ENCODE measurements at regions not wholly inside any gene's neighbourhood (a gene's known extent, or its start where the extent isn't known, plus 50 kb on each side); places are given as distances from the start of the nearest gene placed in this dataset.

DNA sequence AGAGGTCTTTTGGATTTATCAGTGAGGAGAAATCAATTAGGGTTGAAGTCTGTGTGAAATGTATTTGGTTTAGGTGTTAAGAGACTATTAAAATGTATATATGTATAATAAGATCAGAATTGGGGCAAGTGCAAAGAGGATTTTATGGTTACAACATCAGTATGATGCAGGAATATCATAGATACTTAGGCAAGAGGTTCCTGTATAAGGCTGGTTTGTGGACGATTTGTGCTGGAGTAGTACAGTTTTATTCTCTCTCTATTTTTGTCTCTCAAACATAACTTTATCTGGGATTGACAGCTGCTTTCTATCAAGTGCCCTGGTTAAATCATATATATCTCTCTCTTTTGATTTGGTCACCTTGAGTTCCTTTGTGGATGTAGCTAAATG lies 142.5 kb downstream of the CTH start:
- intact Hi-C loops (cut with micrococcal nuclease), result no loop called here
- H3K4me1 ChIP-seq (replicated peaks in 1 of 2; ENCODE audit: control insufficient read depth in 2 of 2, insufficient read depth in 2 of 2, low read length in 2 of 2), result no peaks in the 10 kb centered on the region
- no peak for DNase-seq (ENCODE audit: extremely low read depth in 1 of 4, low spot score in 3 of 4)

DNA sequence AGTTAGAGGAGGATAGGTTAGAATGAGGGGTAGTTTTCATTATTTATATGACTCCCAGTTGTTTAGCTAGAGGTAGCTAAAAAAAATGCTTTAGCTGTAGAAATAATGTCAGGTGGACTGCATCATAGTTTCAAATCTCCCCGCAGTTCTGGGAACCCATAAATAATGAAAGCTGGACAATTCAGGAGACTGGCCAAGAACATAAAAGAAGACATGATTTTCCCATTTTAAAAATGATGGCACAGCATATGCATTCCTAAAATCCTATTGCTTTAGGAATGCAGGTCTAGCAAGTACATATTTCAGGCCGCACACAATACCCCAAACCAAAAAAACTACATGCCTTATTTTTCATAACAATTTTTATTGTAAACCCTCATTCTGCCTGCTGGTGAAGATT lies 143.3 kb downstream of the CTH start:
- TF ChIP-seq NFE2L1 (tag; IDR thresholded peaks at IDR 0.05; ENCODE audit: borderline replicate concordance, low read depth), result no peak
- no peak for TF ChIP-seq ASH1L (IDR thresholded peaks at IDR 0.05; ENCODE audit: borderline replicate concordance, low read depth, partially characterized antibody)
- TF ChIP-seq, protein P1, sequence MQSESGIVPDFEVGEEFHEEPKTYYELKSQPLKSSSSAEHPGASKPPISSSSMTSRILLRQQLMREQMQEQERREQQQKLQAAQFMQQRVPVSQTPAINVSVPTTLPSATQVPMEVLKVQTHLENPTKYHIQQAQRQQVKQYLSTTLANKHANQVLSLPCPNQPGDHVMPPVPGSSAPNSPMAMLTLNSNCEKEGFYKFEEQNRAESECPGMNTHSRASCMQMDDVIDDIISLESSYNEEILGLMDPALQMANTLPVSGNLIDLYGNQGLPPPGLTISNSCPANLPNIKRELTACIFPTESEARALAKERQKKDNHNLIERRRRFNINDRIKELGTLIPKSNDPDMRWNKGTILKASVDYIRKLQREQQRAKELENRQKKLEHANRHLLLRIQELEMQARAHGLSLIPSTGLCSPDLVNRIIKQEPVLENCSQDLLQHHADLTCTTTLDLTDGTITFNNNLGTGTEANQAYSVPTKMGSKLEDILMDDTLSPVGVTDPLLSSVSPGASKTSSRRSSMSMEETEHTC (IDR thresholded peaks at IDR 0.05), result no peak
- no peak for TF ChIP-seq ZNF785 (CRISPR knock-in tag; IDR thresholded peaks at IDR 0.05)
- no peak for TF ChIP-seq ELF4 (CRISPR knock-in tag; IDR thresholded peaks at IDR 0.05)
- TF ChIP-seq NCOR1 (IDR thresholded peaks at IDR 0.05), result no peak
- no peak for TF ChIP-seq SMARCB1 (IDR thresholded peaks at IDR 0.05; ENCODE audit: insufficient read length, low read depth)
- no peak for TF ChIP-seq ZNF212 (CRISPR knock-in tag; IDR thresholded peaks at IDR 0.05)
- no peak for TF ChIP-seq HIVEP1 (CRISPR knock-in tag; IDR thresholded peaks at IDR 0.05)
- TF ChIP-seq IRF2 (CRISPR knock-in tag; IDR thresholded peaks at IDR 0.05), result no peak
- no peak for TF ChIP-seq MED1 (CRISPR knock-in tag; IDR thresholded peaks at IDR 0.05; ENCODE audit: borderline replicate concordance)
- CTCF ChIA-PET (ENCODE audit: low intra/inter-chr PET ratio), result no interaction called here
- no TSS peak for BruUV-seq (replicated peaks)
- Histone ChIP-seq H3K36me3 (ENCODE audit: control insufficient read depth, insufficient read depth, low read length) (no peaks in the 10 kb centered on the region), H4K20me1 (replicated peaks; ENCODE audit: control insufficient read depth, insufficient read depth, low read length) (no peaks in the 10 kb centered on the region), H3K9me3 (replicated peaks; ENCODE audit: control insufficient read depth, insufficient read depth, low read depth, low read length) (no peaks in the 10 kb centered on the region), H3K9ac (ENCODE audit: insufficient read depth in 1 of 2, low read depth in 2 of 2, low read length in 2 of 2) (no peak overlapping the region), H2AFZ (ENCODE audit: low read depth, low read length) (no peak overlapping the region), H3K4me1 (replicated peaks in 1 of 2; ENCODE audit: control insufficient read depth in 2 of 2, insufficient read depth in 2 of 2, low read length in 2 of 2) (no peaks in the 10 kb centered on the region), H3K4me2 (ENCODE audit: insufficient read depth, low read length) (no peak overlapping the region), H3K79me2 (ENCODE audit: control insufficient read depth, insufficient read depth, low read length) (no peaks in the 10 kb centered on the region), H3K9me1 (ENCODE audit: control insufficient read depth, insufficient read depth, low read length) (no peaks in the 10 kb centered on the region), H3K4me3 (no peak overlapping the region), H3K27me3 (ENCODE audit: control insufficient read depth in 2 of 2, insufficient read depth in 2 of 2, low read length in 2 of 2) (no peaks in the 10 kb centered on the region; a peak in 1 of 5 replicates), H3K27ac (ENCODE audit: extremely low read depth, low read depth, low read length) (no peak overlapping the region)
- intact Hi-C loops (cut with micrococcal nuclease) (no loop called here), in situ Hi-C loops (cut with MboI) (no loop called here)
- WGBS (ENCODE audit: insufficient coverage, low coverage, missing lambda C conversion rate), result 5% methylated on average over 2 of the region's 2 CpGs
- FAIRE-seq (no peak), ATAC-seq (no peak), DNase-seq (ENCODE audit: extremely low read depth in 1 of 4, low spot score in 3 of 4) (no peak)
- POLR2A ChIA-PET, result interaction anchor here (1.1 kb wide), 1 partner anchor 493 kb away, joined by 3 read pairs; the partner anchor contains the start of gene PTGER3

More for the DNA sequence above, 142.5 kb downstream of the CTH start:
- Histone ChIP-seq H3K9me1 (ENCODE audit: control insufficient read depth, insufficient read depth, low read length) (no peaks in the 10 kb centered on the region), H3K9ac (ENCODE audit: insufficient read depth in 1 of 2, low read depth in 2 of 2, low read length in 2 of 2) (no peak overlapping the region), H3K36me3 (ENCODE audit: control insufficient read depth, insufficient read depth, low read length) (no peaks in the 10 kb centered on the region), H2AFZ (ENCODE audit: low read depth, low read length) (no peak overlapping the region), H3K27me3 (ENCODE audit: control insufficient read depth in 2 of 2, insufficient read depth in 2 of 2, low read length in 2 of 2) (no peaks in the 10 kb centered on the region; a peak in 1 of 5 replicates), H4K20me1 (replicated peaks; ENCODE audit: control insufficient read depth, insufficient read depth, low read length) (no peaks in the 10 kb centered on the region), H3K9me3 (replicated peaks; ENCODE audit: control insufficient read depth, insufficient read depth, low read depth, low read length) (no peaks in the 10 kb centered on the region), H3K79me2 (ENCODE audit: control insufficient read depth, insufficient read depth, low read length) (no peaks in the 10 kb centered on the region), H3K27ac (ENCODE audit: extremely low read depth, low read depth, low read length) (no peak overlapping the region), H3K4me2 (ENCODE audit: insufficient read depth, low read length) (no peak overlapping the region), H3K4me3 (no peak overlapping the region)
- ChIA-PET CTCF (ENCODE audit: low intra/inter-chr PET ratio) (no interaction called here), POLR2A (interaction anchor here (1.1 kb wide), 1 partner anchor 494 kb away, joined by 3 read pairs; the partner anchor contains the start of gene PTGER3)
- 0% methylated on average over 1 of the region's 1 CpG for WGBS (ENCODE audit: insufficient coverage, low coverage, missing lambda C conversion rate)
- TF ChIP-seq, protein P2, sequence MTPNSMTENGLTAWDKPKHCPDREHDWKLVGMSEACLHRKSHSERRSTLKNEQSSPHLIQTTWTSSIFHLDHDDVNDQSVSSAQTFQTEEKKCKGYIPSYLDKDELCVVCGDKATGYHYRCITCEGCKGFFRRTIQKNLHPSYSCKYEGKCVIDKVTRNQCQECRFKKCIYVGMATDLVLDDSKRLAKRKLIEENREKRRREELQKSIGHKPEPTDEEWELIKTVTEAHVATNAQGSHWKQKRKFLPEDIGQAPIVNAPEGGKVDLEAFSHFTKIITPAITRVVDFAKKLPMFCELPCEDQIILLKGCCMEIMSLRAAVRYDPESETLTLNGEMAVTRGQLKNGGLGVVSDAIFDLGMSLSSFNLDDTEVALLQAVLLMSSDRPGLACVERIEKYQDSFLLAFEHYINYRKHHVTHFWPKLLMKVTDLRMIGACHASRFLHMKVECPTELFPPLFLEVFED (CRISPR knock-in tag; conservative IDR thresholded peaks at IDR 0.05), result no peak
- no peak for TF ChIP-seq HLTF (IDR thresholded peaks at IDR 0.05)
- FAIRE-seq, result no peak
- no TSS peak for BruUV-seq (replicated peaks)
- no peak for ATAC-seq
- in situ Hi-C loops (cut with MboI), result no loop called here

Measured in K562 (cell line).